BE2C (cell line): ENCODE measurements at regions not wholly inside any gene's neighbourhood (a gene's known extent, or its start where the extent isn't known, plus 50 kb on each side); places are given as distances from the start of the nearest gene placed in this dataset.

Experiments
- DNase-seq: peaks from one replicate; pipeline ENCODE4 v3.0.0-alpha.2; 2020
- H3K27me3 ChIP-seq: fragments of 250-450 bp; sonication (Bioruptor Pico); 2 replicates; pipeline ENCODE4 v1.5.1; 2020; ENCODE audit warnings: mild to moderate bottlenecking
- H3K36me3 ChIP-seq: fragments of 250-450 bp; sonication (Bioruptor Pico); 2 replicates; pipeline ENCODE4 v1.5.1; 2020; ENCODE audit warnings: mild to moderate bottlenecking
- H3K4me1 ChIP-seq: fragments of 250-450 bp; sonication (Bioruptor Pico); 2 replicates; pipeline ENCODE4 v1.5.1; 2020
- H3K4me3 ChIP-seq: 2 replicates; pipeline ENCODE4 v1.5.1; 2011; ENCODE audit warnings: low read depth, low read length
- H3K9me3 ChIP-seq: fragments of 250-450 bp; sonication (Bioruptor Pico); 2 replicates; pipeline ENCODE4 v1.5.1; 2020
- TF ChIP-seq, protein P1 (sequence below): IDR thresholded peaks from 2 replicates; pipeline ENCODE4 v1.5.1; 2012; ENCODE audit warnings: mild to moderate bottlenecking, low read depth, low read length

- Histone ChIP-seq H3K36me3 (no peaks in the 10 kb centered on the region), H3K27me3 (no peaks in the 10 kb centered on the region; the same call in 1 of the 2 replicates), H3K9me3 (no peaks in the 10 kb centered on the region), H3K4me1 (no peaks in the 10 kb centered on the region), H3K4me3 (no peak overlapping the region)
- TF ChIP-seq, protein P1, sequence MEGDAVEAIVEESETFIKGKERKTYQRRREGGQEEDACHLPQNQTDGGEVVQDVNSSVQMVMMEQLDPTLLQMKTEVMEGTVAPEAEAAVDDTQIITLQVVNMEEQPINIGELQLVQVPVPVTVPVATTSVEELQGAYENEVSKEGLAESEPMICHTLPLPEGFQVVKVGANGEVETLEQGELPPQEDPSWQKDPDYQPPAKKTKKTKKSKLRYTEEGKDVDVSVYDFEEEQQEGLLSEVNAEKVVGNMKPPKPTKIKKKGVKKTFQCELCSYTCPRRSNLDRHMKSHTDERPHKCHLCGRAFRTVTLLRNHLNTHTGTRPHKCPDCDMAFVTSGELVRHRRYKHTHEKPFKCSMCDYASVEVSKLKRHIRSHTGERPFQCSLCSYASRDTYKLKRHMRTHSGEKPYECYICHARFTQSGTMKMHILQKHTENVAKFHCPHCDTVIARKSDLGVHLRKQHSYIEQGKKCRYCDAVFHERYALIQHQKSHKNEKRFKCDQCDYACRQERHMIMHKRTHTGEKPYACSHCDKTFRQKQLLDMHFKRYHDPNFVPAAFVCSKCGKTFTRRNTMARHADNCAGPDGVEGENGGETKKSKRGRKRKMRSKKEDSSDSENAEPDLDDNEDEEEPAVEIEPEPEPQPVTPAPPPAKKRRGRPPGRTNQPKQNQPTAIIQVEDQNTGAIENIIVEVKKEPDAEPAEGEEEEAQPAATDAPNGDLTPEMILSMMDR, result no peak
- DNase-seq, result no peak
Measured at GRCh38 chr9:106503759-106504158, 359.2 kb upstream of the ZNF462 start.

- DNase-seq, result no peak
- H3K36me3 ChIP-seq, result no peaks in the 10 kb centered on the region
- TF ChIP-seq, protein P1, result no peak
- H3K4me3 ChIP-seq, result no peak overlapping the region
- no peaks in the 10 kb centered on the region for H3K4me1 ChIP-seq
- H3K9me3 ChIP-seq, result no peaks in the 10 kb centered on the region
- H3K27me3 ChIP-seq, result no peaks in the 10 kb centered on the region
Measured at GRCh38 chr9:106526716-106527204, 336.2 kb upstream of the ZNF462 start.

DNA sequence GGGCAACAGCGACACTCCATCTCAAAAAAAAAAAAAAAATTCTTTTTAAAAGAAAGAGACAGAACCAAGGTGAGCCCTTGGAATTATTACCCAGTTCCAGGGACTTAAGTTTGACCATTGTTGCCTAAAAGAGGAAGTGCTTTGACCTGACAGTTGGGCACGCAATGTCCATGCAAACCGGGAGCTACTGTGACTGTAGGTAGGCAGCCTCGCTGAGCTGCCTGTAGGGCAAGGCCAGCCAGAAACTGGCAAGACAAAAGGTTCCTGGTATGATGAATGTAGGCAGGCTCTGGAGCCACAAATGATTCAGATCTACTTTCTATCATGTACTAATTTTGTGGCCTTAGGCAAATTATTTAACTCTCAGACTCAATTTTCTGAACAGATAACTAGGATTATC is 334.8 kb upstream of the ZNF462 start:
- Histone ChIP-seq H3K27me3 (no peaks in the 10 kb centered on the region), H3K36me3 (no peaks in the 10 kb centered on the region), H3K4me1 (no peaks in the 10 kb centered on the region), H3K9me3 (no peaks in the 10 kb centered on the region), H3K4me3 (no peak overlapping the region)
- DNase-seq, result no peak
- TF ChIP-seq, protein P1, result no peak

DNA sequence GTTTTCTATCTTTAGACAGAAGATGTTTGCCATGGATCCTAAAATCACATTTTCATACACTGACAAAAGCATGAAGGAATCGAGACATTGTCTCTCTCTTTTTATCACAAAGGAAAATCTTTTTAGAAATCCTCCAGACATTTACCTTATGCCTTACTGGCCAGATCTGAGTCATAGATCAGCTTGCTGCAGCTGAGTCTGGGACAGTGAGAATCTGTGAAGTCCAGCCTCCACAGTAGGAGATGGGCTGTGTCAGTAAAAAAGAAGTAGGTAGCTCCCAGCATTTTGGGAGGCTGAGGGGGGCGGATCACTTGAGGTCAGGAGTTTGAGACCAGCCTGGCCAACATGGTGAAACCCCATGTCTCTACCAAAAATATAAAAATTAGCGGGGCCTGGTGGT is 333.4 kb upstream of the ZNF462 start:
- no peak overlapping the region for H3K4me3 ChIP-seq
- no peaks in the 10 kb centered on the region for H3K27me3 ChIP-seq
- no peaks in the 10 kb centered on the region for H3K36me3 ChIP-seq
- H3K9me3 ChIP-seq, result no peaks in the 10 kb centered on the region
- no peaks in the 10 kb centered on the region for H3K4me1 ChIP-seq
- TF ChIP-seq, protein P1, result no peak
- no peak for DNase-seq

GRCh38 chr9:106531491-106531890 is 331.5 kb upstream of the ZNF462 start:
- Histone ChIP-seq H3K36me3 (no peaks in the 10 kb centered on the region), H3K4me3 (no peak overlapping the region), H3K9me3 (no peaks in the 10 kb centered on the region), H3K4me1 (no peaks in the 10 kb centered on the region), H3K27me3 (no peaks in the 10 kb centered on the region)
- no peak for DNase-seq
- TF ChIP-seq, protein P1, result no peak

GRCh38 chr9:106532306-106533015 is 330.5 kb upstream of the ZNF462 start:
- no peak for DNase-seq
- no peaks in the 10 kb centered on the region for H3K36me3 ChIP-seq
- H3K27me3 ChIP-seq, result no peaks in the 10 kb centered on the region
- no peaks in the 10 kb centered on the region for H3K4me1 ChIP-seq
- no peak overlapping the region for H3K4me3 ChIP-seq
- TF ChIP-seq, protein P1, result no peak
- H3K9me3 ChIP-seq, result no peaks in the 10 kb centered on the region
